ELF-1 (cell line): ENCODE measurements at regions not wholly inside any gene's neighbourhood (a gene's known extent, or its start where the extent isn't known, plus 50 kb on each side); places are given as distances from the start of the nearest gene placed in this dataset.

Experiments
- DNase-seq: peaks from one replicate; pipeline ENCODE4 v3.0.0-alpha.2; 2016; ENCODE audit warnings: low read depth, low spot score

DNA sequence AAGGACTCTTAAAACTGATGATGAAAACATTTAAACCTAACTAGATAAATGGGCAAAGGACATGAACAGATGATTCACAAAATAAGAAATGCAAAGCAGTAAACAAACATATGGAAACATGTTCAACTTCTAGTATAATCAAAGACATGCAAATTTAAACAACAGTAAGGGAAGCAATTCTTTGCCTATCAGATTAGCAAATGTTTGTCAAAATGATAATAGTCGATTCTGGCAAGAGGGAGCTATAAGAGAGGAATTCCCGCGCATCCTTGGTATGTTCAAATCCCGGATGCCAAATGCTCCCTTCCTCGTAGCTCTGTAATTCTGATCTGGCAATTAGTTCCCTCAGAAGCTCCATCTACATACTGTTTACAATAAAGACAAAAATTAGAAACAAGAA, 320.5 kb downstream of the PHKB start:
- no peak for DNase-seq

DNA sequence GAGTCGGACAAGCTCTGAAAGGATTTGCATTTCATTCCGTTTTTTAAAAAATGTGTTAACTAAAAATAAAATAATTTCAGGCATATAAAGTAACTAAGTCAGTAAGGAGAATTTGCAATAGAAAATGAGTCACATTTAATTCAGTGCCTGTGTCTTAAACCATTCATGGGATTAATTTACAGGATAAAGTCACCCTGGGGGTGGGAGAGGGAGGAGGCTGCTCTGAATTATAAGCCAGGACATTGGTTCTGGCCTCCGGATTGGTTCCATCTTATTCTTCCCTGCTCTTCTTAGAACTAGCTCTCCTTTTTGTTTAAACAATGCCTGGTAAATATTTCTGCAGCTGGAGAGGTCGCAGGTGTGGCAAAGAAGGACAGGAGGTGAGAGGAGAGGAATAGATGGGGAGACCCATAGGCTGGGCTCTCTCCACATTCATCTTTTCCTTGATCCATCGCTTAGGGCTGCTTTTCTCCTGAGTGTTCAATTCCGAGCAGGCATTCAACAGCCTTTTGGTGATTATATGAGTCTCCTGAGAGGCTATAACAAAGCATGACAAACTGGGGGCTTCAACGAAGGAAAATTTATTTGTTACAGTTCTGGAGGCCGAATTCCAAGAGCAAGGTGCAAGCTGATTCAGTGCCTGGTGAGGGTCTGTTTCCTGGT, 319.2 kb downstream of the PHKB start:
- no peak for DNase-seq

DNA sequence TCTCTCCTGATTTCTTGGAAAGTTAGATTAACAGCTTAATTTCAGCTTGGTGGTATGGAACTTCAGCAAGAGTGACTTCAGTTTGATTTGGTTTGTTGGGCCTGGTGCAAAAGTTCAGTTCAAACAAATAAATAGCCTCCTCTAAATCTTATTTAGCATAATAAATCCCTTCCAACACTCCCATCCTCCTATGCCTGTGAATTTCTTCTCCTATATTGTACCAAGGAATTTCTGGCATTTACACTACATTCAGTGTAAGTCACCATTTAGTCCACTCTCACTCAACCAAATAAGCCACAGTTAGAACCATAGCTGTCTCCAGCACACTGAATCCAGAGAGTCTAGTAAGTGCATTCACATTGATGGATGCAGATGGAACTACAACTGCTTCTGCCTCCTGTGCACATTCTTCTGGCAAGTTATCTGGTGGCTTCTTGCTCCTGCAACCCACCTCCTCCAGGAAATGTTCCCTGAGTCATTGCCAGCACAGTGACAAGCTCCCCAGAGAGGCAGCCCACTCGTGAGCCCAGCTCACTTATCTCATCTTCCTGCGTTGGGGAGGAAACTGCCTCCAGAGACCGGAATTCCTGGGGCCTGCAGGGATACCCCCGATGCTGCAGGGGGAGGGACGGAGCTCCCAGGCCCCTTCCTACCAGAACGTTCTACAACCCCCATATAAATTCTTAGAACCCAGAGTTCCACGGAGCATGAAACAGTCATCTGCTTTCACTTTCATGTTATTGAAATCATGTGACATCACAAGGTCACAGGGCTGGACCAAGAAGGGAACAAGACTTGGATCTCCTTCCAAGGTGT, 318.3 kb downstream of the PHKB start:
- no peak for DNase-seq

DNA sequence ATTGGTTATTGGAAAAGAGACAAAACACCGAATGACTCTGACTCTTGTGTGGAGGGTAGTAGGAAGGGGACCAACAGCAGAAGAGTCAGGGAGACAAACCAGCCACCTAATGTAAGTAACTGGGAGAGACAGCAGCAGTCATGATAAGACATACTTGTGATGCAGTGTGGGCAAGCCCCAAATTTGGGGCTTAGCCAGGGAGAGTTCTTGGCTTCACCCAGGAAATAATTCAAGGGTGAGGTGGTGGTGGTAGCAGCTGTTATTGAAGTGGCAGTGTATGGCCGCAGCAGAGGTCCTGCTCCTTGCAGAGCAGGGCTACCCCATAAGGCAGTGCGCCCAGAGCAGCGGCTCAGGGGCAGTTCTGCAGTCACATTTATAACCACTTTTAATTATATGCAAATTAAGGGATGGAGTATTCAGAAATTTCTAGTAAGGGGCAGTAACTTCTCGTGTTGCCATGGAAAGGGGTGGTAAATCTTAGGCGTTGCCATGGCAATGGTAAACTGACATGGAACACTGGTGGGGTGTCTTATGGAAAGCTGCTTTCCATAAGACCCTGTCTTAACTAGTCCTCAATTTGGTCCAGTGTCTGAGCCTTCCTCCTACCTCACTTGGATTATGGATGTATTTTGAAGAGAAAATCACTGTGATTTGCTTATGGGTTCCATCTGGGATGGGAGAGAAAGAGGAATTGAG, 317.1 kb downstream of the PHKB start:
- DNase-seq = no peak

DNA sequence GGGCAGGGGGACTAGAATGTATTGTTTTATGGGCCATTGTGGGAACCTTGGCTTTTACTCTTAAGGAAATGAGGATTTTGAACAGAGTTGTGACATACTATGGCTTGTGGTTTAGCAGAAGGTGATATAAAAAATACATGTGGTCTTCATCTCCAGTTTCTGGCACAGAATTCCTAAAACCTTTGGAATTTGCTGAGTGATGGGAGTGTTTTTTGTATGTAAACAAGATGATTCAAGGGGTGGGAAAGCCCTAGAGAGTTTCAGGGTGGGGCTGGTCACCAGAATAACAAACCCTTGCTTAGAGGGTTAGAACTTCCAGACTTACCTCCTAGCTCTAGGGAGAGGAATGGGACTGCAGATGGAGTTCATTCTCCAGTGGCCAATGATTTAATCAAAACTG, 316.1 kb downstream of the PHKB start:
- no peak for DNase-seq

DNA sequence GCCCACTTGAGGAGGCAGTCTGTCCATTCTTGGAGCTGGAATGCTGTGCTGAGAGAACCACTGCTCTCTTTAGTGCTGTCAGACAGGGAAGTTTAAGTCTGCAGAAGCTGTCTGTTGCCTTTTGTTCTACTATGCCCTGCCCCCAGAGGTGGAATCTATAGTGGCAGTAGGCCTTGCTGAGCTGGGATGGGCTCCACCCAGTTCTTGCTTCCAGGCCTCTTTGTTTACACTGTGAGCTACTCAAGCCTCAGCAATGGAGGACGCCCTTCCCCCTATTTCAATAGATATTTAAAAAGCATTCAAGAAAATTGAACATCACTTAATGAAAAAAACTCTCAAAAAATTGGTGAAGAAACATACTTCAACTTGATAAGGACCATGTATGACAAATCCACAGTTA, 313.5 kb downstream of the PHKB start:
- peak; percentile 75 for DNase-seq

DNA sequence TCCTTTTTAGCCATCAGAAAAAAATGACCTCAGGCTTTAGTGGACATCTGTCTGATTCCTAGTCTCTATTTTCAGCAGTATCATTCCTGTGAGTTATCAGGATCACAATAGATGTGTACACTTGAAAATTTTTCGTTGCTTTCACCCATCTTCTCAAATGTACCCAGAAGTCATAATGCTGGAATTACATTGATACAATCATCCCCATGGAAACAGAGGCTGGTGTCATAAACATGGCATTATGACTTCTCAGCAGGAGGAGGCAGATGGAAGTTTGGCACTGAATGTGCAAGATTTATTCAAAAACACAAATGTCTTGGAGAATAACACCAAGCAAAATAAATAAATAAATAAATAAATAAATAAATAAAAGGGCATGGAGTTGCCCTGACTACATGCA, 292.5 kb downstream of the PHKB start:
- DNase-seq = no peak
